Erythroblast (primary cell): ENCODE measurements at regions not wholly inside any gene's neighbourhood (a gene's known extent, or its start where the extent isn't known, plus 50 kb on each side); places are given as distances from the start of the nearest gene placed in this dataset.

Experiments
- GATA1 ChIP-seq: IDR thresholded peaks from 2 replicates; pipeline ENCODE4 v1.6.1; 2011; ENCODE audit warnings: low read depth, mild to moderate bottlenecking, control low read depth, low read length, moderate library complexity
- POLR2A ChIP-seq: IDR thresholded peaks from 2 replicates; pipeline ENCODE4 v1.6.1; 2011; ENCODE audit warnings: mild to moderate bottlenecking, low read length

GRCh38 chr12:39010406-39010805, 105.0 kb upstream of the CPNE8 start:
- TF ChIP-seq POLR2A: no peak
- no peak for TF ChIP-seq GATA1
